Mammary epithelial cell (primary cell): ENCODE measurements at regions not wholly inside any gene's neighbourhood (a gene's known extent, or its start where the extent isn't known, plus 50 kb on each side); places are given as distances from the start of the nearest gene placed in this dataset.

Experiments
- CTCF ChIP-seq, 2 donors: IDR thresholded peaks in 1 of 2; conservative IDR thresholded peaks in 1 of 2; 2 replicates each; pipeline ENCODE4 v1.5.1; 2011 to 2012; ENCODE audit warnings: inconsistent platforms in 2 of 2, low read length in 2 of 2, mild to moderate bottlenecking in 2 of 2, control low read depth in 1 of 2, low read depth in 1 of 2; ENCODE audit not compliant: insufficient read depth in 1 of 2; ENCODE audit errors: extremely low read depth in 1 of 2
- EZH2 ChIP-seq: IDR thresholded peaks from 2 replicates; pipeline ENCODE4 v1.6.1; 2012; ENCODE audit warnings: low read length, inconsistent platforms, borderline replicate concordance

GRCh38 chr13:68028701-68029100 lies 798.6 kb upstream of the PCDH9 start:
- TF ChIP-seq CTCF (conservative IDR thresholded peaks at IDR 0.05 in 1 of 2, IDR thresholded peaks at IDR 0.05 in 1 of 2; ENCODE audit: extremely low read depth in 1 of 2, insufficient read depth in 1 of 2, low read depth in 1 of 2, low read length in 2 of 2) (no peak), EZH2 (no peak)
